H1 (cell line): ENCODE measurements at regions not wholly inside any gene's neighbourhood (a gene's known extent, or its start where the extent isn't known, plus 50 kb on each side); places are given as distances from the start of the nearest gene placed in this dataset.

Experiments
- CTCF ChIA-PET: fragments of 300-600 bp; sonication (Branson Sonifier 250); formaldehyde crosslinking; loops from one replicate; lab custom pipeline; 2021; ENCODE audit not compliant: partially characterized antibody; lab: Charles Lee
- POLR2A ChIA-PET: fragments of 300-600 bp; sonication (Branson Sonifier 250); formaldehyde crosslinking; loops from one replicate; lab custom pipeline; 2021; ENCODE audit warnings: inconsistent platforms; ENCODE audit not compliant: partially characterized antibody; lab: Charles Lee
- DNase-seq, 2 experiments: peaks; one replicate each; pipeline versions ENCODE4 v3.0.0 to v3.0.0-alpha.2; 2010 to 2022; ENCODE audit warnings: low spot score in 2 of 2, low read depth in 1 of 2, mixed read lengths in 1 of 2
- FAIRE-seq: peaks from 2 replicates; lab custom pipeline; 2011; peaks lifted over from hg19 to GRCh38; lab: Jason Lieb, UNC
- H2AFZ ChIP-seq: 2 replicates; pipeline ENCODE4 v1.8.1; 2012; ENCODE audit warnings: low read length, inconsistent platforms
- H2AK5ac ChIP-seq: 2 replicates; pipeline ENCODE4 v1.6.1; 2013; ENCODE audit warnings: low read depth, low read length
- H2BK120ac ChIP-seq: replicated peaks from 2 replicates; pipeline ENCODE3; 2013; ENCODE audit warnings: low read depth, low read length, inconsistent platforms
- H2BK12ac ChIP-seq: 2 replicates; pipeline ENCODE4 v1.6.1; 2013; ENCODE audit warnings: low read depth, low read length
- H2BK15ac ChIP-seq: 2 replicates; pipeline ENCODE4 v1.6.1; 2013; ENCODE audit warnings: low read length
- H2BK20ac ChIP-seq: 2 replicates; pipeline ENCODE4 v1.6.1; 2013; ENCODE audit warnings: low read length
- H2BK5ac ChIP-seq: 2 replicates; pipeline ENCODE4 v1.6.1; 2013; ENCODE audit warnings: low read depth, low read length
- H3K14ac ChIP-seq: 2 replicates; pipeline ENCODE4 v1.6.1; 2013; ENCODE audit warnings: inconsistent platforms; ENCODE audit not compliant: insufficient read length
- H3K18ac ChIP-seq: 2 replicates; pipeline ENCODE4 v1.6.1; 2013; ENCODE audit warnings: low read length; ENCODE audit errors: extremely low read depth
- H3K23ac ChIP-seq: 2 replicates; pipeline ENCODE4 v1.6.1; 2013; ENCODE audit warnings: inconsistent platforms; ENCODE audit not compliant: insufficient read length
- H3K23me2 ChIP-seq: 2 replicates; pipeline ENCODE4 v1.6.1; 2013; ENCODE audit warnings: low read depth, low read length
- H3K27ac ChIP-seq: 2 replicates; pipeline ENCODE4 v1.6.1; 2011; ENCODE audit warnings: low read depth, low read length, inconsistent platforms
- H3K27me3 ChIP-seq, 4 experiments: replicated peaks in 1 of 4; 1 replicate in 1 of 4; 2 replicates in 3 of 4; pipeline versions ENCODE4 v1.6.1 to v1.8.1; 2011 to 2013; ENCODE audit warnings: low read length in 3 of 4, mild to moderate bottlenecking in 3 of 4, inconsistent platforms in 2 of 4, mixed read lengths in 2 of 4, moderate library complexity in 1 of 4; ENCODE audit not compliant: control insufficient read depth in 3 of 4, insufficient read depth in 3 of 4; ENCODE audit errors: extremely low read depth in 1 of 4
- H3K36me3 ChIP-seq, 4 experiments: 2 replicates each; pipeline versions ENCODE4 v1.6.1 to v1.8.1; 2011 to 2013; ENCODE audit warnings: mild to moderate bottlenecking in 4 of 4, low read length in 3 of 4, moderate library complexity in 2 of 4, control low read depth in 1 of 4, inconsistent platforms in 1 of 4; ENCODE audit not compliant: insufficient read depth in 4 of 4, control insufficient read depth in 2 of 4
- H3K4ac ChIP-seq: replicated peaks from 2 replicates; pipeline ENCODE3; 2013; ENCODE audit warnings: low read length, low read depth, mixed read lengths, inconsistent platforms; ENCODE audit not compliant: insufficient read length
- H3K4me1 ChIP-seq, 4 experiments: replicated peaks in 1 of 4; 1 replicate in 1 of 4; 2 replicates in 3 of 4; pipeline versions ENCODE4 v1.6.1 to v1.8.1; 2011 to 2013; ENCODE audit warnings: low read length in 3 of 4, inconsistent platforms in 2 of 4, mixed read lengths in 1 of 4; ENCODE audit not compliant: insufficient read depth in 4 of 4, control insufficient read depth in 3 of 4
- H3K4me2 ChIP-seq, 2 experiments: 2 replicates each; pipeline versions ENCODE4 v1.6.1 to v1.8.1; 2011 to 2013; ENCODE audit warnings: low read depth in 2 of 2, low read length in 2 of 2, control low read depth in 1 of 2, inconsistent platforms in 1 of 2, mild to moderate bottlenecking in 1 of 2; ENCODE audit not compliant: insufficient read depth in 1 of 2
- H3K4me3 ChIP-seq, 4 experiments: fragments of 200-600, 300-600 bp in 1 of 4; sonication (generic), shearing (Covaris generic), sonication (Bioruptor Twin) in 1 of 4; 2 replicates each; pipeline versions ENCODE4 v1.5.1 to v1.8.1; 2011 to 2016; ENCODE audit warnings: low read length in 4 of 4, low read depth in 3 of 4, control low read depth in 2 of 4, inconsistent platforms in 2 of 4, mild to moderate bottlenecking in 2 of 4, mixed read lengths in 1 of 4, moderate library complexity in 1 of 4; ENCODE audit not compliant: insufficient read depth in 2 of 4; ENCODE audit errors: extremely low read depth in 1 of 4
- H3K56ac ChIP-seq: replicated peaks from 2 replicates; pipeline ENCODE3; 2013; ENCODE audit warnings: low read depth, mild to moderate bottlenecking, mixed read lengths, low read length, inconsistent platforms; ENCODE audit not compliant: insufficient read length
- H3K79me1 ChIP-seq: 2 replicates; pipeline ENCODE4 v1.6.1; 2013; ENCODE audit warnings: low read depth, low read length, control low read depth
- H3K79me2 ChIP-seq, 2 experiments: 2 replicates each; pipeline versions ENCODE4 v1.6.1 to v1.8.1; 2012 to 2013; ENCODE audit warnings: low read length in 2 of 2, mild to moderate bottlenecking in 2 of 2, inconsistent platforms in 1 of 2; ENCODE audit not compliant: insufficient read depth in 2 of 2, control insufficient read depth in 1 of 2
- H3K9ac ChIP-seq, 4 experiments: replicated peaks in 1 of 4; 1 replicate in 1 of 4; 2 replicates in 3 of 4; pipeline versions ENCODE4 v1.6.1 to v1.8.1; 2011 to 2013; ENCODE audit warnings: low read depth in 3 of 4, low read length in 3 of 4, control low read depth in 2 of 4, mild to moderate bottlenecking in 2 of 4, moderate library complexity in 2 of 4, inconsistent platforms in 1 of 4; ENCODE audit errors: extremely low read depth in 1 of 4
- H3K9me3 ChIP-seq, 2 experiments: 2 replicates each; pipeline versions ENCODE4 v1.6.1 to v1.8.1; 2012 to 2013; ENCODE audit warnings: mild to moderate bottlenecking in 2 of 2, moderate library complexity in 2 of 2, control low read depth in 1 of 2, inconsistent platforms in 1 of 2, low read depth in 1 of 2, low read length in 1 of 2, mixed read lengths in 1 of 2; ENCODE audit not compliant: insufficient read depth in 2 of 2
- H4K20me1 ChIP-seq, 2 experiments: replicated peaks in 1 of 2; 2 replicates each; pipeline versions ENCODE3 to v1.8.1; 2011 to 2013; ENCODE audit warnings: inconsistent platforms in 2 of 2, low read length in 2 of 2, mild to moderate bottlenecking in 1 of 2; ENCODE audit not compliant: insufficient read depth in 2 of 2, control insufficient read depth in 1 of 2
- H4K5ac ChIP-seq: 2 replicates; pipeline ENCODE4 v1.6.1; 2013; ENCODE audit warnings: low read length, low read depth, mixed read lengths, inconsistent platforms; ENCODE audit not compliant: insufficient read length
- H4K8ac ChIP-seq: 2 replicates; pipeline ENCODE4 v1.8.0; 2013; ENCODE audit warnings: mild to moderate bottlenecking, moderate library complexity, low read length, inconsistent platforms; ENCODE audit not compliant: insufficient read depth; ENCODE audit errors: extremely low read depth
- H4K91ac ChIP-seq: replicated peaks from 2 replicates; pipeline ENCODE3; 2013; ENCODE audit warnings: low read length, mixed read lengths, inconsistent platforms; ENCODE audit not compliant: insufficient read length
- BCL11A ChIP-seq, 2 experiments: IDR thresholded peaks; one replicate each; pipeline ENCODE4 v1.6.1; 2011; ENCODE audit warnings: low read depth in 2 of 2, low read length in 2 of 2, mild to moderate bottlenecking in 2 of 2
- CHD2 ChIP-seq: IDR thresholded peaks from 2 replicates; pipeline ENCODE4 v1.6.1; 2012; ENCODE audit warnings: low read length, improper control_type of control experiment
- GTF2F1 ChIP-seq: IDR thresholded peaks from 2 replicates; pipeline ENCODE4 v1.6.1; 2012; ENCODE audit warnings: low read depth, low read length, improper control_type of control experiment, borderline replicate concordance
- KDM4A ChIP-seq: IDR thresholded peaks from one replicate; pipeline ENCODE4 v1.7.1; 2012; ENCODE audit warnings: low read depth, mild to moderate bottlenecking, moderate library complexity, low read length, inconsistent platforms; ENCODE audit not compliant: severe bottlenecking
- NRF1 ChIP-seq: IDR thresholded peaks from 2 replicates; pipeline ENCODE4 v1.6.1; 2011; ENCODE audit warnings: mild to moderate bottlenecking, low read depth, low read length, improper control_type of control experiment
- PHF8 ChIP-seq: fragments of 200-600 bp; sonication (generic); conservative IDR thresholded peaks from 2 replicates; pipeline ENCODE4 v1.7.1; 2012; ENCODE audit warnings: low read depth, mild to moderate bottlenecking, inconsistent platforms, low read length, moderate library complexity
- RNF2 ChIP-seq: fragments of 200-900, 300-1000 bp; sonication (generic); IDR thresholded peaks from 2 replicates; pipeline ENCODE4 v1.7.1; 2016; ENCODE audit warnings: borderline replicate concordance, low read depth, mild to moderate bottlenecking, antibody characterized with exemption, low read length; ENCODE audit not compliant: poor library complexity, severe bottlenecking; ENCODE audit errors: missing control alignments
- SP1 ChIP-seq: IDR thresholded peaks from 2 replicates; pipeline ENCODE4 v1.6.1; 2011; ENCODE audit warnings: low read depth, low read length
- ZNF274 ChIP-seq: IDR thresholded peaks from 2 replicates; pipeline ENCODE4 v1.7.0; 2012; ENCODE audit warnings: low read length, borderline replicate concordance; ENCODE audit errors: extremely low read depth
- WGBS, 2 experiments: shearing (Covaris generic) in 1 of 2; methylation state at CpG; one replicate each; pipeline versions ENCODE4 v1.1.6 to v1.1.7; 2013 to 2015; ENCODE audit warnings: low lambda C conversion rate in 2 of 2, mixed read lengths in 2 of 2, inconsistent platforms in 1 of 2, low coverage in 1 of 2, missing lambda C conversion rate in 1 of 2; ENCODE audit not compliant: insufficient replicate concordance in 2 of 2, insufficient coverage in 1 of 2, insufficient read length in 1 of 2; ENCODE audit errors: extremely low coverage in 1 of 2, missing lambda C conversion rate in 1 of 2; 5-methylcytosine and 5-hydroxymethylcytosine counted together
- TF ChIP-seq, protein P1 (sequence below), 3 experiments: IDR thresholded peaks; 1 replicate in 2 of 3; 2 replicates in 1 of 3; pipeline versions ENCODE4 v1.5.1 to v1.6.1; 2011; ENCODE audit warnings: low read length in 3 of 3, mild to moderate bottlenecking in 3 of 3, inconsistent platforms in 2 of 3, low read depth in 1 of 3, moderate library complexity in 1 of 3; ENCODE audit not compliant: insufficient read depth in 1 of 3; ENCODE audit errors: control extremely low read depth in 1 of 3

DNA sequence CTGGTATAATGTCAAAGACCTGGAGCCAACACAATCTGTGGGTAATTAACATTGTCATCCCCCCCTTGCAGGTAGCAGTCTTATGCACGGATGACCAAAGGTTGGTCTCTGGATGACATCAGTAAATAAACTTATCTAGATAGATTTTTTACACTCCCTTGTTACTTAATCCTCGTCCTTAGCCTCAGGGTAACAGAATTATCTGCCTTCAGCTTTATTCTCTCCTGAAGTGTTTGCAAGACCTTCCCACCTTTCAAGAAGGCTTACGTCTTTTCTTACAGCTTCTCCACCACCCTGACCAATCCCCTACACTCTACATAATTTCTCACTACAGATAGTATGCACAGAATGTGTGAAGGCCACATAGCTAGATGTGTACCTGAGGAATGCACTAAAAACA lies 434.8 kb upstream of the HTR1E start:
- 82% methylated on average over 3 of the region's 3 CpGs; no CpG with 5 or more reads in 1 of the 2 experiments for WGBS, 2 experiments
- Histone ChIP-seq H3K4me3 (no peak overlapping the region), H3K4ac (no peak overlapping the region), H3K27ac (no peak overlapping the region), H3K36me3 (no peaks in the 10 kb centered on the region; a peak in 1 of 8 replicates), H2AFZ (no peak overlapping the region), H3K14ac (no peak overlapping the region), H3K79me2 (no peaks in the 10 kb centered on the region), H2BK20ac (no peak overlapping the region), H4K91ac (no peak overlapping the region), H3K9me3 (peaks cover 13 to 17% of the 10 kb centered on the region in 2 experiments), H2BK15ac (no peak overlapping the region), H3K9ac (no peak overlapping the region), H3K79me1 (no peaks in the 10 kb centered on the region), H3K23ac (no peak overlapping the region), H4K5ac (no peak overlapping the region), H4K8ac (no peak overlapping the region), H3K23me2 (no peaks in the 10 kb centered on the region), H3K4me1 (no peaks in the 10 kb centered on the region), H3K27me3 (no peaks in the 10 kb centered on the region), H3K56ac (no peak overlapping the region), H2BK12ac (no peak overlapping the region), H3K18ac (no peak overlapping the region), H2AK5ac (no peak overlapping the region), H3K4me2 (no peak overlapping the region), H2BK120ac (no peak overlapping the region), H4K20me1 (no peaks in the 10 kb centered on the region), H2BK5ac (no peak overlapping the region)
- FAIRE-seq (no peak), DNase-seq (no peak)
- ChIA-PET CTCF (interaction anchor here (1.5 kb wide), 1 partner anchor 366 kb away, joined by 3 read pairs; no protein-coding TSS in a partner anchor), POLR2A (no interaction called here)
- TF ChIP-seq, protein P1, sequence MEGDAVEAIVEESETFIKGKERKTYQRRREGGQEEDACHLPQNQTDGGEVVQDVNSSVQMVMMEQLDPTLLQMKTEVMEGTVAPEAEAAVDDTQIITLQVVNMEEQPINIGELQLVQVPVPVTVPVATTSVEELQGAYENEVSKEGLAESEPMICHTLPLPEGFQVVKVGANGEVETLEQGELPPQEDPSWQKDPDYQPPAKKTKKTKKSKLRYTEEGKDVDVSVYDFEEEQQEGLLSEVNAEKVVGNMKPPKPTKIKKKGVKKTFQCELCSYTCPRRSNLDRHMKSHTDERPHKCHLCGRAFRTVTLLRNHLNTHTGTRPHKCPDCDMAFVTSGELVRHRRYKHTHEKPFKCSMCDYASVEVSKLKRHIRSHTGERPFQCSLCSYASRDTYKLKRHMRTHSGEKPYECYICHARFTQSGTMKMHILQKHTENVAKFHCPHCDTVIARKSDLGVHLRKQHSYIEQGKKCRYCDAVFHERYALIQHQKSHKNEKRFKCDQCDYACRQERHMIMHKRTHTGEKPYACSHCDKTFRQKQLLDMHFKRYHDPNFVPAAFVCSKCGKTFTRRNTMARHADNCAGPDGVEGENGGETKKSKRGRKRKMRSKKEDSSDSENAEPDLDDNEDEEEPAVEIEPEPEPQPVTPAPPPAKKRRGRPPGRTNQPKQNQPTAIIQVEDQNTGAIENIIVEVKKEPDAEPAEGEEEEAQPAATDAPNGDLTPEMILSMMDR (IDR thresholded peaks at IDR 0.05; ENCODE audit: control extremely low read depth in 1 of 3, insufficient read depth in 1 of 3, low read depth in 1 of 3, low read length in 3 of 3): no peak
- no peak for TF ChIP-seq SP1
- no peak for TF ChIP-seq KDM4A
- no peak for TF ChIP-seq RNF2
- TF ChIP-seq BCL11A (IDR thresholded peaks at IDR 0.05; ENCODE audit: low read depth in 2 of 2, low read length in 2 of 2): no peak
- TF ChIP-seq NRF1: no peak
- TF ChIP-seq PHF8: no peak
- no peak for TF ChIP-seq CHD2
- no peak for TF ChIP-seq GTF2F1
- no peak for TF ChIP-seq ZNF274
